ENCODE measurements at regions not wholly inside any gene's neighbourhood (a gene's known extent, or its start where the extent isn't known, plus 50 kb on each side); places are given as distances from the start of the nearest gene placed in this dataset.
A peak's percentile ranks its signal among the peaks of the same experiment; 100 is the strongest.

DNA sequence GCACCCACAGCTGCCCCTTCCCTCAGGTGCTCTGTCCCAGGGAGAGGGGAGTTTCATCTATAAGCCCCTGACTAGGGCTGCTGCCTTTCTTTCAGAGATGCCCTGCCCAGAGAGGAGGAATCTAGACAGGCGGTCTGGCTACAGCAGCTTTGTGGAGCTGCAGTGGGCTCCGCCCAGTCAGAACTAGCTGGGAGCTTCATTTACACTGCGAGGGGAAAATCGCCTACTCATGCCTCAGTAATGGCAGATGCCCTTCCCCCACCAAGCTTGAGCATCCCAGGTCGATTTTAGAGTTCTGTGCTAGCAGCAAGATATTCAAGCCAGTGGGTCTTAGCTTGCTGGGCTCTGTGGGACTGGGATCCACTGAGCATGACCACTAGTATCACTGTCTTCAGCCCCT lies 181.2 kb upstream of the RARB start:
- no peak overlapping the region for H3K4me3 ChIP-seq (ENCODE audit: low read length)
- TF ChIP-seq CTCF (conservative IDR thresholded peaks at IDR 0.05; ENCODE audit: low read length) = no peak
- DNase-seq (ENCODE audit: low read depth) = no peak

DNA sequence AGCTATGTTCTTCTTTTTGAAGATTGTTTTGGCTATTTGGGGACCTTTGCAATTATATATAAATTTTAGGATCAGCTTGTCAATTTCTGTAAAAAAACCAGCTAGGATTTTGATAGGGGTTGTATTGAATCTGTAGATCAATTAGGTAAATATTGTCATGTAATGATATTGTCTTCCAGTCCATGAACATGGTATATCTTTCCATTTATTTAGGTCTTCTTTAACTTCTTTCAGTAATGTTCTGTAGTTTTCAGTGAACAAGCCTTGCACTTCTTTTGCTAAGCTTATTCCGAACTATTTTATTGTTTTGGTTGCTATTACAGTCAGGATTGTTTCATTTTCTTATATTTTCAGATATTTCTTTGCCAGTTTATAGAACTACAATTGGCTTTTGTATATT lies 175.8 kb upstream of the RARB start:
- TF ChIP-seq CTCF (conservative IDR thresholded peaks at IDR 0.05; ENCODE audit: low read length) = no peak
- no peak for DNase-seq (ENCODE audit: low read depth)
- H3K4me3 ChIP-seq (ENCODE audit: low read length) = no peak overlapping the region

GRCh38 chr3:25257026-25257425 lies 171.0 kb upstream of the RARB start:
- DNase-seq (ENCODE audit: low read depth) = peak; percentile 25

DNA sequence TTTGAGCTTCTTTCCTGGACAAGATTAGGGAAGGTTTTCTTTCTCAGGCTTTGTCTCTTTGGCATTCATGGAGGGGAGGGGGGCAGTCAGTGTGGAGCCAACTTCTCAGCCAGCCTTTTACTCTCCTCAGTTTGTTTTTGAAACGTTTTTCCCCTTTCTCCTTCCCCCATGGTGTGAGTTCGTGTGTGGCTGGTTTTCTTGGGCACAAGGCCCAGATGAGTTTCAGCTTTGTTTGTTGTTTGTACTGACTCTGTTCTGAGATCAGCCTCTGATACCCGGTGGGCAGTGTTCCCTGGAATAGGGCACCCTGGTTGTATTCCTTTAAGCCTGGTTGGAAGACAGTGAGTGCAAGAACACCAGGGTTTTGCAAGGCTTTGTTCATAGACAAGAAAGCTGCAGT lies 168.2 kb upstream of the RARB start:
- TF ChIP-seq CTCF (conservative IDR thresholded peaks at IDR 0.05; ENCODE audit: low read length) = no peak
- DNase-seq (ENCODE audit: low read depth) = no peak
- no peak overlapping the region for H3K4me3 ChIP-seq (ENCODE audit: low read length)

More at GRCh38 chr3:25257026-25257425, 171.0 kb upstream of the RARB start:
- no peak for TF ChIP-seq CTCF (conservative IDR thresholded peaks at IDR 0.05; ENCODE audit: low read length)
- no peak overlapping the region for H3K4me3 ChIP-seq (ENCODE audit: low read length)

DNA sequence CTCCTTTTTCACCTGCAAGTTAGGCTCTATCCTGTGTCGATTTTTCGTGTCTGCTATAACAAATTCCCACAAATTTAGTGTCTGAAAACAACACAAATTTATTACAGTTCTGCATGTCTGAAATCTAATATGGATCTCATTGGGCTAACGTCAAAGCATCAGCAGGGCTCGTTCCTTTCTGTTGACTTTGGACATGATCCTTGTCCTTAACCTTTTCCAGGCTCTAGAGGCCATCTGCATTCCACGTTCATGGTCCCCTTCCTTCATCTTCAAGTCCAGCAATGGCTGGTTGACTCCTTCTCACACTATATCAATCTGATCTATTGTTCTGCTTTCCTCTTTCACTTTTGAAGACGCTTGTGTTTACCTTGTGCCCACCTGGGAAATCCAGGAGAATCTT lies 165.7 kb upstream of the RARB start:
- TF ChIP-seq CTCF (conservative IDR thresholded peaks at IDR 0.05; ENCODE audit: low read length) = no peak
- H3K4me3 ChIP-seq (ENCODE audit: low read length) = no peak overlapping the region
- no peak for DNase-seq (ENCODE audit: low read depth)

DNA sequence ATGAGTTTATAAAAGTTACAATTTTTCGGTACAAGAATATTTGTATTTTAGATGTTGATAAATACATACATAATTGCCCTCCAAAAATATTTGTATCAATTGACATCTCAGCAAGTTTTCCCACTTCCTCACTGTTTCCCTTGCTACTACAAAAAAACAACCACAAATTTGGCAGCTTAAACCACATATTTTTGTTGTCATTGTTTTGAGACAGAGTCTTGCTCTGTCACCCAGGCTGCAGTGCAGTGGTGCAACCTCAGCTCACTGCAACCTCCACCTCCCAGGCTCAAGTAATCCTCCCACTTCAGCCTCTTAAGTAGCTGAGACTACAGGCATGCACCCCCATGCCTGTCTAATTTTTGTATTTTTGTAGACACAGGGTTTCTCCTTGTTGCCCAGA lies 162.8 kb upstream of the RARB start:
- TF ChIP-seq CTCF (conservative IDR thresholded peaks at IDR 0.05; ENCODE audit: low read length) = no peak
- H3K4me3 ChIP-seq (ENCODE audit: low read length) = no peak overlapping the region
- no peak for DNase-seq (ENCODE audit: low read depth)

- no peak overlapping the region for H3K4me3 ChIP-seq (ENCODE audit: low read length)
- TF ChIP-seq CTCF (conservative IDR thresholded peaks at IDR 0.05; ENCODE audit: low read length) = no peak
- no peak for DNase-seq (ENCODE audit: low read depth)
Observed at GRCh38 chr3:25266677-25267076, 161.4 kb upstream of the RARB start.

All from AG10803 (cell line).